GM12892 (cell line): ENCODE measurements at regions not wholly inside any gene's neighbourhood (a gene's known extent, or its start where the extent isn't known, plus 50 kb on each side); places are given as distances from the start of the nearest gene placed in this dataset.

Source experiments
- POLR2A ChIP-seq: IDR thresholded peaks from 2 replicates; pipeline ENCODE4 v1.6.1; 2011; ENCODE audit warnings: low read depth, low read length, control low read depth
- POLR2AphosphoS5 ChIP-seq: IDR thresholded peaks from 2 replicates; pipeline ENCODE4 v1.6.1; 2011; ENCODE audit warnings: low read depth, low read length, control low read depth
- TAF1 ChIP-seq: IDR thresholded peaks from 2 replicates; pipeline ENCODE4 v1.6.1; 2011; ENCODE audit warnings: low read depth, mild to moderate bottlenecking, control low read depth, low read length, borderline replicate concordance

- TF ChIP-seq POLR2A (no peak), TAF1 (no peak), POLR2AphosphoS5 (no peak)
Measured at GRCh38 chr9:14478175-14479162, 164.5 kb upstream of the NFIB start.
